ENCODE measurements at regions not wholly inside any gene's neighbourhood (a gene's known extent, or its start where the extent isn't known, plus 50 kb on each side); places are given as distances from the start of the nearest gene placed in this dataset.

DNA sequence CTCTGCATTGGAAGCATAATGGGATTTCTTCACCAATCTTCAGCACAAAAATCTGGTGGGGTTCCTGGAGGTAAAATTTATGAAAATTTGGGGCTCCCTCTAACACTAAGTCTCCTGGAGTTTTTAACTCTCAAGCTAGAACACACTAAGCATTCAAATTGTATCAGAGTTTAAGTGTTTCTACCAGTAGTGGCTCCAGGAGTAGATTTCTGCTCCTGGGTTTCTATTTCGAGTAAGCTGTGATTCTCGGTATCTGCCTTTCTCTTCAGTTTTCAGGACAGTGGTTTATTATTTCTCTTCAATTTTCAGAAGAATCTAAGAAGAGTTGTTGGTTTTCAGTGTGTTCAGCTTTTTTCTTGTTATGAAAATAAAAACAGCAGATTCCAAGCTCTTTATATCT, 566.4 kb upstream of the KCND2 start:
- no peak for TF ChIP-seq POLR2AphosphoS5 (IDR thresholded peaks at IDR 0.05; ENCODE audit: low read depth, low read length)
- TF ChIP-seq POLR2A (IDR thresholded peaks at IDR 0.05; ENCODE audit: low read depth, low read length): no peak
- no peak for TF ChIP-seq TAF1 (IDR thresholded peaks at IDR 0.05; ENCODE audit: low read depth, low read length)
- TF ChIP-seq SPI1 (IDR thresholded peaks at IDR 0.05; ENCODE audit: low read depth, low read length): no peak
